ENCODE measurements at regions not wholly inside any gene's neighbourhood (a gene's known extent, or its start where the extent isn't known, plus 50 kb on each side); places are given as distances from the start of the nearest gene placed in this dataset.

DNA sequence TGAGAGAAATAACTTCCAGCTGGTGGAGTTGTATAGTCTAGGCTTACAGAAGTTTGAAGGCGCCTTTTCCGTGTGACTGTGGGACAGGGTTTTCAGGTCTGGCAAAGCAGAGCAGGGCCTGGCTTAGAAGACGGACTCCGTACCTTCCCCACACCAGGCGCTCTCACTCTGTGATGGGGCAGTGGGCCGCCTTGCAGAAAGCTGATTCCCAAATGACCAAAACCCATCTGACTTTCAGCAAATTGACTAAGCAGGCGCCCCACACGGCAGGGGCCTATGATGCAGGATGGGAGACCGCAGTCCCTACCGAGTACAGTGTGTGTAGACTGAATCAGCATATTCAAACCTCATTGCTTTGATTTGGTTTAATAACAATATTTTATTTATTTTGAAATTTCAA lies 85.8 kb upstream of the TMEM45B start:
- DNase-seq (ENCODE audit: low spot score) = no peak
- TF ChIP-seq, protein P1, sequence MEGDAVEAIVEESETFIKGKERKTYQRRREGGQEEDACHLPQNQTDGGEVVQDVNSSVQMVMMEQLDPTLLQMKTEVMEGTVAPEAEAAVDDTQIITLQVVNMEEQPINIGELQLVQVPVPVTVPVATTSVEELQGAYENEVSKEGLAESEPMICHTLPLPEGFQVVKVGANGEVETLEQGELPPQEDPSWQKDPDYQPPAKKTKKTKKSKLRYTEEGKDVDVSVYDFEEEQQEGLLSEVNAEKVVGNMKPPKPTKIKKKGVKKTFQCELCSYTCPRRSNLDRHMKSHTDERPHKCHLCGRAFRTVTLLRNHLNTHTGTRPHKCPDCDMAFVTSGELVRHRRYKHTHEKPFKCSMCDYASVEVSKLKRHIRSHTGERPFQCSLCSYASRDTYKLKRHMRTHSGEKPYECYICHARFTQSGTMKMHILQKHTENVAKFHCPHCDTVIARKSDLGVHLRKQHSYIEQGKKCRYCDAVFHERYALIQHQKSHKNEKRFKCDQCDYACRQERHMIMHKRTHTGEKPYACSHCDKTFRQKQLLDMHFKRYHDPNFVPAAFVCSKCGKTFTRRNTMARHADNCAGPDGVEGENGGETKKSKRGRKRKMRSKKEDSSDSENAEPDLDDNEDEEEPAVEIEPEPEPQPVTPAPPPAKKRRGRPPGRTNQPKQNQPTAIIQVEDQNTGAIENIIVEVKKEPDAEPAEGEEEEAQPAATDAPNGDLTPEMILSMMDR (IDR thresholded peaks at IDR 0.05) = no peak
- no peak overlapping the region for H3K4me3 ChIP-seq
- H3K27ac ChIP-seq = no peak overlapping the region

- H3K4me3 ChIP-seq = no peak overlapping the region
- no peak overlapping the region for H3K27ac ChIP-seq
- DNase-seq (ENCODE audit: low spot score) = no peak
- TF ChIP-seq, protein P1 (IDR thresholded peaks at IDR 0.05) = no peak
Measured at GRCh38 chr11:129731316-129731715, 84.3 kb upstream of the TMEM45B start.

- no peak overlapping the region for H3K4me3 ChIP-seq
- DNase-seq (ENCODE audit: low spot score) = no peak
- TF ChIP-seq, protein P1 (IDR thresholded peaks at IDR 0.05) = no peak
- no peak overlapping the region for H3K27ac ChIP-seq
Measured at GRCh38 chr11:129732941-129733340, 82.7 kb upstream of the TMEM45B start.

DNA sequence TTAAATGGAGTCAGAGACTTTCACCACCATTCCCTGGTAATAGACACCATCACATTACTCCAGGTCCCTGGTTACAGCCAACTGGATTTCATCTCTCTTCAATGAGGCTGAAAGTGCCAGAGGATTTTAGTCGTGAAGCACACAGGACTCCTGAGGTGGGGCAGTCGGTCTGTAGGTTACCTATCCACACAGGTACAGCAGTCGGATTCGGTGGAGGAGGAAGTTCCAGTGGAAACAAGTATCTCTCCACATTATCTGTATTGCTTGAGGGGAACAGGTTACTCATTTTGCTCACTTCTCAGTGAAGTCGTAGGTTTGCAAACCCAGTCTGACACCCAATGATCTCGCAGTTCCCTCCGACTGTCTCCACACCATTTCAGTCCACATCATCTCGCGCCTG lies 82.3 kb upstream of the TMEM45B start:
- no peak for DNase-seq (ENCODE audit: low spot score)
- Histone ChIP-seq H3K4me3 (no peak overlapping the region), H3K27ac (no peak overlapping the region)
- TF ChIP-seq, protein P1 (IDR thresholded peaks at IDR 0.05) = no peak

GRCh38 chr11:129733981-129734380 lies 81.7 kb upstream of the TMEM45B start:
- TF ChIP-seq, protein P1 (IDR thresholded peaks at IDR 0.05) = no peak
- Histone ChIP-seq H3K27ac (no peak overlapping the region), H3K4me3 (no peak overlapping the region)
- DNase-seq (ENCODE audit: low spot score) = no peak

- no peak overlapping the region for H3K4me3 ChIP-seq
- DNase-seq (ENCODE audit: low spot score) = no peak
- TF ChIP-seq, protein P1 (IDR thresholded peaks at IDR 0.05) = no peak
Measured at GRCh38 chr11:129734654-129735053, 81.0 kb upstream of the TMEM45B start.

DNA sequence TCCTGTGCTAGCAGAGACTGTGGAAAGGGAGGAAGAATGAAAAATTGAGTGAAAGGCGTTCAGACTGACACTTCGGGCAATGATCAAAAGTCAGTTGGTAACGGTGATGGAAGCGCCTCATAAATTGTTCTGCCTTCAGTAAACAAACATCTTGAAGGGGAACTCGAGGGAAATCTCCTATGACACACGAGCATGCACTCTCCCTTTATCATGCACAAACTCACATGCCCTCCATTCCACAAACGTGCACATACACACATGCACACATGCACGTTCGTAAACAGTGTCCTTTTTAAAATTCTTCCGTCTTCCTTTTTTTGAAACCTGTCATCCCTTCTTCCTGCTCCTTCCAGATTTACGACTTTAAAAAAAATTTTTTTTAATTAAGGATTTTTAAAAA lies 77.8 kb upstream of the TMEM45B start:
- DNase-seq (ENCODE audit: low spot score) = no peak
- TF ChIP-seq, protein P1 (IDR thresholded peaks at IDR 0.05) = no peak
- H3K4me3 ChIP-seq = no peak overlapping the region
- H3K27ac ChIP-seq = no peak overlapping the region

More at GRCh38 chr11:129734654-129735053, 81.0 kb upstream of the TMEM45B start:
- H3K27ac ChIP-seq = no peak overlapping the region

All from coronary artery (tissue), 2 donors.